GM10266 (cell line): ENCODE measurements at regions not wholly inside any gene's neighbourhood (a gene's known extent, or its start where the extent isn't known, plus 50 kb on each side); places are given as distances from the start of the nearest gene placed in this dataset.
A peak's percentile ranks its signal among the peaks of the same experiment; 100 is the strongest.

Experiments
- DNase-seq: peaks from one replicate; pipeline ENCODE4 v3.0.0; 2012; ENCODE audit errors: extremely low spot score
- CTCF ChIP-seq: IDR thresholded peaks from 2 replicates; pipeline ENCODE4 v1.5.1; 2012; ENCODE audit warnings: mild to moderate bottlenecking, low read depth; ENCODE audit not compliant: control insufficient read depth, insufficient read depth; ENCODE audit errors: missing control alignments

- DNase-seq, result no peak
- no peak for TF ChIP-seq CTCF
Measured at GRCh38 chr15:39304931-39305728, 275.7 kb upstream of the THBS1 start.

GRCh38 chr15:39310633-39311032, 270.2 kb upstream of the THBS1 start:
- no peak for DNase-seq

GRCh38 chr15:39312984-39313383, 267.9 kb upstream of the THBS1 start:
- peak; percentile 8 for DNase-seq
- peak; percentile 38 for TF ChIP-seq CTCF

More at GRCh38 chr15:39310633-39311032, 270.2 kb upstream of the THBS1 start:
- TF ChIP-seq CTCF, result no peak

- TF ChIP-seq CTCF, result no peak
- no peak for DNase-seq
Measured at GRCh38 chr15:39313467-39313866, 267.4 kb upstream of the THBS1 start.

- no peak for TF ChIP-seq CTCF
- no peak for DNase-seq
Measured at GRCh38 chr15:39313881-39314280, 267.0 kb upstream of the THBS1 start.

- no peak for TF ChIP-seq CTCF
Measured at GRCh38 chr15:39315206-39315850, 265.6 kb upstream of the THBS1 start.

GRCh38 chr15:39317225-39317624, 263.7 kb upstream of the THBS1 start:
- no peak for DNase-seq
- no peak for TF ChIP-seq CTCF

More at GRCh38 chr15:39315206-39315850, 265.6 kb upstream of the THBS1 start:
- no peak for DNase-seq
